ENCODE measurements at regions not wholly inside any gene's neighbourhood (a gene's known extent, or its start where the extent isn't known, plus 50 kb on each side); places are given as distances from the start of the nearest gene placed in this dataset.
"Not testable (repeated sequence)": the region's sequence is repeated elsewhere in the genome, so short reads cannot be mapped to it uniquely, and the experiment has no call there.

DNA sequence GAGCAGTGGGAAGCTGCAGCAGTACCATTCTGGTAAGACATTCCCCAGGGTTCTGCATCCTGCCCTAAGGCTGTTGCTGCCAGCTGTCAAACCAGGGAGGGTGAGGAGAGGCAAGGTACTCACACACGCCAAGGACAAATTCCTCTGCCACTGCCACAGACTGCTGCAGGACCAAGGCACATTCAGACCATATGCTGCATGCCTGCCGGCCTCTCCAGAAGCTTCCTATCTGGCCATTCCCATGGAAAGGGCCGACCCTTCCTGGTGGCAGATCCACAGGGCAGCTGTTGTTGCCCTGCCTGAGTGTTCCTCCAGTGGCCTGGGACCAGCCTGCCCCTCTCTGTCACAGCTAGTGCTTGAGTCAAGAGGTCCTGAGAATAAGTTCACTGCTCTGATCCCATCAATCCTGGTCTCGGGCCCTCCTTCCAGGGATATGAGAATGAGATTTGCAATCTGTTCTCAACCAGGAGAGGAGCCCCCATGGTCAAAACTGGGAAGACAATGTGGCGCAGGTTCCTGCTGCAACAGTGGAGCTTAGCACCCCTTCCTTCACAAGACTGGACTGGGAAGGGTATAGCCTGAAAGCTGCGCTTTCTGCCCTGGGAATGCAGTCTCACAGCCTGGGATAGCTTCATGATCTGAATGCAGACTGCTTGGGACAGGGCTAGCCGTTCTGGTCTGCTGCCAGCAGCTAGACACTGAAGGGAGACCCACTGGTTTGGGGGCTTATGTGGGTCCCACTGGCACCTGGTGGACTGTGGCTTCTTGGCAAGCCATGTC is 342.5 kb upstream of the NDST3 start:
- no peak for DNase-seq (ENCODE audit: low spot score)

DNA sequence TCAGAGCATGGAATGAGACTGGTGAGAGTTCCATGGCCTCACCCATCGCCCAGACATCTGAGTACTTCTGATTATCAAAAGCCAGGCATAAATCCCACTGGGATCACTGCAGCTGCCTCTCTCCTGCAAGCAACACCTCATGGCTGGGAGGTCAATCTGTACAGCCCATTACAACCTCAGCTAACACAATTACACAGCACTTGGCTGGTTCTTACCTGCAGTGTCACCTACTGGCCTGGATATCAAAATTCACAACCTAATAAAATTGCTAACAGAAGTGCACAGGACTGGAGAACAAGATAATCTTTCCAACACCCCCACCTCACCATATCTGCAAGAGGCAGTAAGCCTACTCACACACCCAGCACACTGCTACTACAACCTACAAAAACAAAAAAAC is 341.7 kb upstream of the NDST3 start:
- DNase-seq (ENCODE audit: low spot score): no peak

DNA sequence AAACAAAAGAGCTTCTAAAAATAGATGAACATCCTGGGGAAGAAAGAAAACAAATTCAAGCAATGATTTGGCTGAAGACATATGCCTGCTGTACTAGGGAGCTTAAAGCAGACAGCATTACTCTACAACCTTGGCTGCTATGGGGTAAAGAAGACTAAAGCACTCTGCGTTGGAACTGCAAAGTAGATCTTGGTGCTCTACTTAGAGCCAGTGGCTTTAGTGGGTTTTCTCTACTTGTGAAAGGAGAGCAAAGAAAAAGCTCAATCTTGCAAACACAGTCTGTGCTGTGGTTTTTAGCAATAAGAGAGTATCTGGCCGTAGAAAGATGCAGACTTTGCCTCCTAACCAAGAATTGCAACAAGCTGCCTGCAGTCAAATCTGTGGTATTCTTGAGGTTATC is 334.7 kb upstream of the NDST3 start:
- DNase-seq (ENCODE audit: low spot score): no peak

DNA sequence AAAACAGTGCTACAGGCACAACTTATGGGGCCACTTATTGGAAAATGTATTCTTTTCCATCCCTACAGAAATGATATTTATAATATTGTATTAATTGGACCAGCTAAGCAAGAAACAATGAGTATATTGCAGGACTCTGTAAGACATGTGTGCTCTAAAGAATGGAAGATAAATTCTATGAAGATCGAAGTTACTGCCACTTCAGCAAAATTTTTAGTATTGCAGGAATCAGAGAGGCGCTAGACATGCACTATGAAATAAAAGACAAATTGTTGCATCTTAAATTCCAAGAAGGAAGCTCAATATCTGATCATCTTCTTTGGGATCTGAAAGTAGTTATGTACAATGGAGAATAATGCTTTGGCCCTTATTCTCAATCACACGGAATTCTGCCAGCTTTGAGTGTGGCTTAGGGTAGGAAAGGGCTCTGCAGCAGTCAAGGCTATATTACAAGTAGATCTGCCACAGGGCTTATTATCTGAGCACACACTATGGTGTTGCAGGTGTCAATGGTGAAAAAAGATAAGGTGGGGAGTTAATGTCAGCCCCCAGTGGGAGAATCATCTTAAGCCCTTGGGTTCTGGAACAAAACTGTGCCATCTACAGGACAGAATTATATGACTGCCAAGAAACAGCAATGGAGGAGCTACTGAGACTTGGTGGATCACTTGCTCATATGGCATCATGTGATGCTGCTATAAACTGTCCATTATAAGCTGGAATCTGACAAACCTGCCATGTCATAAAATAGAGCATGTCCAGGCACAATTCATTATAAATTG is 334.0 kb upstream of the NDST3 start:
- no peak for DNase-seq (ENCODE audit: low spot score)

DNA sequence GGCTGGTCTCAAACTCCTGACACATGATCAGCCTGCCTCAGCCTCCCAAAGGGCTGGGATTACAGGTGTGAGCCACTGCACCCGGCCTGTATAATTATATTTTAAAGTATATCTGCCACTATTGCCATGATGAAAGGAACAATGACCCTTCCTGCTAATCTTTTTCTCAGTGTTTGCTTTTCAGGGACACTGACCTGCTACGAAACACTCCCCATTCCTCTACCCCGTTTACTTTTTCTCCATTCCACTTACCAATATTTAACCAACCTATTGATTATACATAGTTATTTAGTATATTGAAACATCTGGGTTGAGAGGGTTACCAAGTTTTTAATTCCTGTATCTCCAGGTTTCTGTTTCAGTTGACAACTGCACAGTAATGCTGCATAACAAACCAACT is 331.9 kb upstream of the NDST3 start:
- DNase-seq (ENCODE audit: low spot score): no peak

DNA sequence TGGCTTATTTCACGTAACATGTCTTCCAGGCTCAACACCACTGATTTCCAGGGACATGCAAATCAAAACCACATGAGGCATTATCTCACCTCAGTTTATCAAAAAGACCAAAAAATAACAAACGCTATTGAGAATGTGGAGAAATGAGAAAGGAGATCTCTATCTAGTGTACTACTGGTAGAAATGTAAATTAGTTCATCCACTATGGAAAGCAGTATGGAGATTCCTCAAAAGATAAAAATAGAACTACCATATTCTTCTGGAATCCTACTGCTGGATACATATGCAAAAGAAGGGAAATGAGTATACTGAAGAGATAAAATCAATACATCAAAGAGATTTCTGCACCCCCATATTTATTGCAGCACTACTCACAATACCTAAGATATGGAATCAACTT is 329.6 kb upstream of the NDST3 start:
- no peak for DNase-seq (ENCODE audit: low spot score)

DNA sequence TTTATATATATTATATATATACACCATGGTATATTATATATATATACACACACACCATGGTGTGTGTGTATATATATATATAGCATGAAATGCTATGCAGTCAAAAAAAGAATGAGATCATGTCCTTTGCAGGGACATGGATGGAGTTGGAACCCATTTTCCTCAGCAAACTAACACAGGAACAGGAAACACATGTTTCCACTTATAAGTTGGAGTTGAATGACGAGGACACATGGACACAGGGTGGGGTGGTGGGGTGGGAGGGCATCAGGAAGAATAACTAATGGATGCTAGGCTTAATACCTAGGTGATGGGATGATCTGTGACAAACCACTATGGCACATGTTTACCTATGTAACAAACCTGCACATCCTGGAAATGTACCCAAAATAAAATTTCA is 293.6 kb upstream of the NDST3 start:
- DNase-seq (ENCODE audit: low spot score): no peak

DNA sequence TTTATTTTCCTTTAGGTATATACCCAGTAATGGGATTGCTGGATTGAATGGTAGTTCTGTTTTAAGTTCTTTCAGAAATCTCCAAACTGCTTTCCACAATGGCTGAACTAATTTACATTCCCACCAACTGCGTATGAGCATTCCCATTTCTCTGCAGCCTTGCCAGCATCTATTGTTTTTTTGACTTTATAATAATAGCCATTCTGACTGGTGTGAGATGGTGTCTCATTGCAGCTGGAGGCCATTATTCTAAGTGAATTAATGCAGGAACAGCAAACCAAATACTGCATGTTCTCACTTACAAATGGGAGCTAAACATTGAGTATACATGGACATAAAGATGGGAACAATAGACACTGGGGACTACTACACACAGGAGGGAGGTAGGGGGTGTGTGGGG is 288.9 kb upstream of the NDST3 start:
- DNase-seq (ENCODE audit: low spot score): not testable (repeated sequence)

DNA sequence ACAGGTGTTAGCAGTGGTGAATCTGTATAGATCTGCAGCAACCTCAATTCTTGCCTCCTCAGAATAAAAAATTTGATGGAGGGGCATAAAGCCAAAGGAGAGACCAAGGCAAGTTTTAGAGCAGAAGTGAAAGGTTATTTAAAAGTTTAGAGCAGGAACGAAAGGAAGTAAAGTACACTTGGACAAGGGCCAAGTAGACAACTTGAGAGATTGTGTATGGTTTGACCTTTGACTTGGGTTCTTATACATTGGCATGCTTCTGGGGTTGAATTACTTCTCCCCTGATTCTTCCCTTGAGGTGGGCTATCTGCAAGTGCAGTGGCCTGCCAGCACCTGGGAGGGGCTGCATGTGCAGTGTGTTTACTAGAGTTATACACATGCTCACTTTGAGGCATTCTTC is 278.8 kb upstream of the NDST3 start:
- DNase-seq (ENCODE audit: low spot score): no peak

DNA sequence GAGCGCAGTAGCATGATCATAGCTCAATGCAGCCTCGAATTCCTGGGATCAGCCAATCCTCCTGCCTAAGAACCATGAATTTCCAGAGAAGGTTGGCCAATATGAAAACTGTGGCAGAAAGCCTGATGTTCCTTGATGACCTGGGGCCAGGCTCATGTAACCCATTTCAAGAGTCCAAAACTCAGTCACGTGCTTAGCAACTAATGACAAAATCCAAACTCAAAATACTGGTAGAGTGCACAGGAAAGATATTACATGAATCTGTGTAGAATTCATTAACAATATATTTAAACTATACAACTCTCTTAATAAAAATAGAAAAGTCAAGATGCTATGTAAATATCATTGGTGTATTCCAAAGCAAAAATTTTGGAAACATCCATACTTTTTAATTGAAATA is 265.7 kb upstream of the NDST3 start:
- DNase-seq (ENCODE audit: low spot score): no peak

DNA sequence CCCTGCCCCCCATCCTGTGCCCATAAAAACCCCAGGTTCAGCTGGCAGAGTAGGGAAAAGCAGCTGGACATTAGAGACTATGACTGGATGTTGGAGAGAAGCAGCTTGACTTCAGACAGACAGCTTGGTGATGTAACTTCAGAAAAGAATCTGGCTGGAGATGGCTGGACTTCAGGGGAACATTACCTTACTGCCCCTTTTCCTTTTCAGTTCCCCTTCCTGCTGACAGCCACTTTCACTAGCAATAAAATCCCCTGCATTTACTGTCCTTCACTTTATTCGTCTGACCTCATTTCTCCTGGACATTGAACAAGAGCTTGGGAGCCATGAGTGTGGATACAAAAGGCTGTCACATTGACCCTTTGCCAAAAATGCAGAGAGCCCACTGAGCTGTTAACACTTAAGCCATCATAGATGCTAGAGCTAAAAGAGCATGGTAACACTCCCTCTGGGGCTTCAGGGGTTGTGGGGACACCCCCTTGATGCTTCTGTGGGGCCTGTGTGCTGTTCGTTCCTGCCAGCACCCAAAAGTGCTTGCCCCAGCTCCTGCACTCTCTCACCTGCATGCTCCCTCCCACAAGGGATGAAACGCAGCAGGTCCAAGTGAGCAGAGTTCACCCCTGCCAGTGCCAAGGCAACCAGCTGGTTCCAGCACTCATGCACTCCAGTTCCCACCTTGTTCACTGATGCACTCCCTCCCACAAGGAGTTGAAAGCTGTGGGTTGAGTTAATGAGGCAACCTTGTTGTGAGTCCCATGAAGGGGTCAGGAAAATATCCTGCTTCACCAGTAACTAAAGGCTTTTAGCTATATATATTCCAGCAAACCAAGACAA is 263.8 kb upstream of the NDST3 start:
- no peak for DNase-seq (ENCODE audit: low spot score)

DNA sequence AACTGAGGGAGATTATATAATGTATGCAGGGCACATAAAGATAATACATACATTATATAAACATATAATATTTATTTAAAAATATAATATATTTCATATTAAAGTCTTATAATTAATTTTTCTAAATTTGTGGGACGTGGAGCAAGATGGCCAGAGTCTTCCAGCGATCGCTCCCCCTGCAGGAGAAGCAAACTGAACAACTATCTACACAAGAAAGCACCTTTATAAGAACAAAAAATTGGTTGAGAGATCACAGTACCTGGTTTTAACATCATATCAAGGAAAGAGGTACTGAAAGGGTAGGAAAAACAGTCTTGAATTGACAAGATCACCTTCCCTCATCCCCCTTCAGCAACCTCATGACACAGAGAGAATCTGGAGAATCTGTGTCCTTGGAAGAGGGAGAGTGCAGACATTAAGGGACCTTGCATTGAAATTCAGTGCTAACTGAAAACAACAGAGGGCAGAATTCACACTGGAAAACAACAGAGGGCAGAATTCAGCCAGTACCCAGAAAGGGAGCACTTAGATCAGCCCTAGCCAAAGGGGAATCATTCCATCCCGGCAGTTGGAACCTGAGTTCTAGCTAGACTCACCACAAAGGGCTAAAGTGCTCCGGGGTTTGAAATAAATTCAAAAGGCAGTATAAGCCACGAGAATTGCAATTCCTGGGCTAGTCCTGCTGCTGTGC is 262.5 kb upstream of the NDST3 start:
- no peak for DNase-seq (ENCODE audit: low spot score)

DNA sequence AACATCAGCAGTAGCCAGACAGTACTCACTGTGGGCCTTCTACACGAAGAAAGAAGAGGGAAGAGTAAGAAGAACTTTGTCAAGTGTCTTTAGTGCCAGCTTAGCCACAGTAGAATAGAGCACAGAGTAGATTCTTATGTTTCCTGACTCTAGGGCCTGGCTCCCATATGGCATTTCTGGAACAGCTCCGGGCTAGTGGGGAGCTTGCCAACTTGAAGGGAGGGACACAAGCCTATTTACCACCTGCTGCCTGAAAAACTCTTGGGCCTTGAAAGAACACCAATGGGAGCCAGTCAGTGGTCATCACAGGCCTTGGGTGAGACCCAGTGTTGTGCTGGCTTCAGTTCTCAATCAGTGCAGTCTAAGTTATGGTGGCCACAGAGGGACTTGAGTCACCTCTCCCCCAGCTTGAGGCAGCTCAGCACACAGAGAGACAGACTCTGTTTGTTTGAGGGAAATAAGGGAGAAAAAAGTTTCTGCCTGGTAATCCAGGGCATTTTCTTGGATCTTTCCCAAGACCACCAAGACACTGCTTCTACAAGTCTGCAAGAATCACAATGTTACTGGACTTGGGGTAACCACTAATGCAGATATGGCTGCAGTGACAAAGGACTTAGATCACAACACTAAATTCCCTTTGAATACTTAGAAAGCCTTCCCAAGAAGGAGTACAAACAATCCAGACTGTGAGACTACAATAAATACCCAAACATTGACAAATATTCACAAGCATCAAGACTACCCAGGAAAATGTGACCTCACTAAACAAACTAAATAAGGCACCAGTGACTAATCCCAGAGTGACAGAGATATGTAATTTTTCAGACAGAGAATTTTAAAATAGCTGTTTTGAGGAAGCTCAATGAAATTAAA is 261.0 kb upstream of the NDST3 start:
- no peak for DNase-seq (ENCODE audit: low spot score)

DNA sequence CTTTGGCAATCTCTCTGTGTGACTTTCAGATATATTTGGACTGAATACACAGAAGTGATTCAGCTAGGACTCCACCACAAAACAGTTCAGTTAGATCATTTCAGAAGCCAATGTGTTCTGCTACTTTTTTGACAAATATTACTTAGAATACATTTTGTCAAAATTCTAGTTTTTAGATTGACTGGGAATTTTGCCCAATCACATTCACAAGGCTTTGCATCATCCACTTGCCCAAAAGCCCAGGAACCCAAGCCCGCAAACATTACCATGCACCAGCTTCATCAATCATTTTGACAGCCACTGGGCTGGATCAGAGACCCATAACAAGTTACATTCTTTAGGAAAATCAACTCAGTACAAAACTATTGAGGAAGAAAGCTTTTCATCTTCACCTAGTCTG is 256.6 kb upstream of the NDST3 start:
- DNase-seq (ENCODE audit: low spot score): no peak

DNA sequence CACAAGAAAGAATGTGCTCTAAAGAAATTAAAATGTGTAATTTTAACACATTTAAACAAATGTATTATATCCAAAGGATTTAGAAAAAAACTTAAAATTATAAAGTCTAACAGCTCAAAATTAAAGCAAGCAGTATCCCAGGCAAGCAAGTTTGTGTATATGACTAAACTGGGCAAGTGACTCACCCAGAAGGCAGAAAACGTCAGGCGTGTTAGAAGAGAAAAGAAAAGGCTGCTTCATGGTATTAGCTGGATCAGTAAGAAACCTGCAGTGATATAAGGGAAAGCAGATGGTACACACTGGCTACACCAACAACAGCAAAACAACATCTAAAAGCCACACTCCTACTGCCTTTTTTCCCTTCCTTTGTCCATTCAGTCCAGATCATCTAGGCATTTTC is 250.6 kb upstream of the NDST3 start:
- DNase-seq (ENCODE audit: low spot score): no peak

DNA sequence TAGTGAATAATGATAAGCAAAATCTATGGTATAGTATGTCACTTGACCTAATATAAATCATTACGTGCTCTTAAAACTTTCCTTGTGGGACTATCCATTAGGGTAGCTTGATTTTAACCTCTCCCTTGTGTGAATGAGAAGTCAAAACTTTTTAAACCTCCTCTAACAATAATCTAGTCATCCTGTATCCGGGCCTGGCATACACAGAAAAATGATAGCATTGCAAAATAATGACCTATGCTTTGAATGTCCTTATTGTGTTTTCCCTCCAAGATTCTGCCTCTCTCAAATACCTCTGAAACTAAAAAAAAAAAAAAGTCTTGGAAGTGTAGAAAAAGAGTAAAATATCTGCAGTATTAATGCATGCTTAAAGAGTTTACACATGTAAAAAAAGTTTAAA is 250.0 kb upstream of the NDST3 start:
- no peak for DNase-seq (ENCODE audit: low spot score)

DNA sequence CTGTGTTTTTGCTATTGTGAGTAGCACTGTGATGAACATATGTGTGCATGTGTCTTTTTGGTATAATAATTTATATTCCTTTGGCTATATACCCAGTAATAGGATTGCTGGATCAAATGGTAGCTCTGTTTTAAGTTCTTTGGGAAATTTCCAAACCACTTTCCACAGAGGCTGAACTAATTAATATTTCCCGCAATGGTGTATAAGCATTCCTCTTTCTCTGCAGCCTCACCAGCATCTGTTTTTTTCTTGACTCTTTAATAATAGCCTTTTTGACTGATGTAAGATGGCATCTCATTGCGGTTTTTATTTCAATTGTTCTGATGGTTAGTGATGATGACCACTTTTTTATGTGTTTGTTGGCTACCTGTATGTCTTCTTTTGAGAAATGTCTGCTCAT is 247.7 kb upstream of the NDST3 start:
- DNase-seq (ENCODE audit: low spot score): no peak

DNA sequence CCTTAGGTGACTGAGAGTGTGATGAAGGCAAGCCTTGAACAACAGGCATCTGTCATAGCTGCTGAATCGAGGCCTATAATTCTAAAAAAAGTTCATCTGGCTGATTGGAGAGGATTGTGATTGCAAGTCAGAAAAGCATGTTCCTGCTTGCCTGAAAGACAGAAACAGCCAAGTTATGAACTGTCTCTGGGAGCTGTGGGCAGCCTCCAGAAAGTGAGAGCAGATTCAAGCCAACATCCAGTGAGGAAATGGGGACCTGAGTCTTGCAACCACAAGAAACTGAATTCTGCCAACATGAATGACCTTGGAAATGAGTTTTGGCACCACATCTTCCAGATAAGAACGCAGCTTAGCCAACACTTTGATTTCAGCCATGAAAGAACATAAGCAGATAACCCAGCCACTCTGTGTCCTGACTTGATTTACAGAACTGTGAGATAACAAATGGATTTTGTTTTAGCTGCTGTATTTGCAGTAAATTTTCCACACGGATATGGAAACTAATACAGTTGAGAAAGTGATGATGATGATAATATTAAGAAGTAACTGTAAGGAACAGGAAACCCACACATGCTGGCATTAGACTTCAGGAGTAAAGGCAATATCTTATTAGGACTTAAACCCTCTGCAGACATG is 240.3 kb upstream of the NDST3 start:
- no peak for DNase-seq (ENCODE audit: low spot score)

DNA sequence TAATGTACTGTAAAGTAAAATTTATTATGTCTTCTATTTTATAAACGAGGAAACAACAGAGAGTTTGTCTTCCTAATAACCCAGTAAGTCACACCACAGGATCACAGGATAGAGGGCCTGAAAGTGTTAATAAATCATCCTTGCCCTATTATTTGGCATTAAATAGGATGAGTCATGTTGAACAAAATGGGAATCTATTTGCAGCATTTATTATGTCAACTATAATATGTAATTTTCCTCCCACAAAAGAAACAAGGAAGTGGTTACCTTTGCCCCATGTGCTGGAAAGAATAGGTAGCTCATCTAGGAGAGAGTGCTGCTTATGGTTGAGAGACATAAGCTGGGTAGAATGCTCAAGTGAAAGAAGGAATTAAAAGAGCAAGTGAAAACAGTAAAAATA is 237.6 kb upstream of the NDST3 start:
- no peak for DNase-seq (ENCODE audit: low spot score)

DNA sequence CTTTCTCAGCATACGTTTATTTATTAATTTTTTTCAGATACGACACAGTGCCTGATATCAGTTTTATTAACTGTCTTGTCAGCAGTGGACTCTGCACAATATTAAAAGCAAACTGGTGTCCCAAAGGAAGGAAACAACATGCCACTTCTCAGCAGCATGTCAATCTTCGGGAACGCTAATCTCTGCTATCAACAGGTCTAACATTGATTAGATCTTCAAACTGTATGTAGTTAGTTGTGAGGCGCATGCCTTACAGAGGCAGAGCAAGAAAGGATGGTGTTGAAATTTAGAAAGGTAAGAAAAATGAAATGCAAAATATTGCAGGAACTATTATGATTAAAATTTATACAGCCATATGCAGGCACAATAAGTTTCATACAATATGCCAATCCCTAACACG is 233.7 kb upstream of the NDST3 start:
- DNase-seq (ENCODE audit: low spot score): no peak

DNA sequence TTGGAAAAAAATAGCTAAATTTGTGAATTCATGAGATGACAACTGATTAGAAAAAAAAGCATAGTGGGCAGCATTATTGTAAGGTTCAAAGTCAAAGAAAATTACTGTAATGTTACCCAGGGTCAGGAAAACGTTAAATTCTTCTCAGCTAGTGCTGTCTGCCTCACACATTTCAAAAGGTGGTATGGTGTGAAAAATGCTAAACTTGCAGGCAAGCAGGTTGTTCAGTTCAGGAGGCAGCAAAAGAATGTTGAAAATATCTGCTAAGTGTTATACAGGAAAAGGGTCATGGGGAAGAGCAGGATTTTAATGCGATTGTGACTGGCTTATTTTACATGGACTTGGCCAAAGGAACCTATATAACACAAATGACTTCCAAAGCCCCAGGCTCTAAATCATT is 232.5 kb upstream of the NDST3 start:
- no peak for DNase-seq (ENCODE audit: low spot score)

All from ecto neural progenitor cell (in vitro differentiated cells).